ELF-1 (cell line): ENCODE measurements at regions not wholly inside any gene's neighbourhood (a gene's known extent, or its start where the extent isn't known, plus 50 kb on each side); places are given as distances from the start of the nearest gene placed in this dataset.
A peak's percentile ranks its signal among the peaks of the same experiment; 100 is the strongest.

Experiments
- DNase-seq: peaks from one replicate; pipeline ENCODE4 v3.0.0-alpha.2; 2016; ENCODE audit warnings: low read depth, low spot score

DNA sequence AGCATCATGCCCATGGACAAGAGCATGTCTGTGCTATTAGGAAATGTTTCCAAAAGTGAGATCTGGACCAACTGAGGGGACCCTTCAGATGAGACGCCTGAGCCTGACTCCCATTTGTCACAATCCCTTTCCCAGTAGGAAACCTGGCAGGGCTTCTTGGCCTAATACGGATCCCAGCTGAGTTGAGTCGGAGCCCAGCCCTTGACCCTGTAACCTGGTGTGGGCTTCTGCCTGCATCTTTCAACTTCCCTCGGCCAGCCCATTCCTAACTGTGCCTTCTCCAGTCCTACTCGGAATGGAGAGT, 148.3 kb downstream of the IRX2 start:
- DNase-seq: no peak

DNA sequence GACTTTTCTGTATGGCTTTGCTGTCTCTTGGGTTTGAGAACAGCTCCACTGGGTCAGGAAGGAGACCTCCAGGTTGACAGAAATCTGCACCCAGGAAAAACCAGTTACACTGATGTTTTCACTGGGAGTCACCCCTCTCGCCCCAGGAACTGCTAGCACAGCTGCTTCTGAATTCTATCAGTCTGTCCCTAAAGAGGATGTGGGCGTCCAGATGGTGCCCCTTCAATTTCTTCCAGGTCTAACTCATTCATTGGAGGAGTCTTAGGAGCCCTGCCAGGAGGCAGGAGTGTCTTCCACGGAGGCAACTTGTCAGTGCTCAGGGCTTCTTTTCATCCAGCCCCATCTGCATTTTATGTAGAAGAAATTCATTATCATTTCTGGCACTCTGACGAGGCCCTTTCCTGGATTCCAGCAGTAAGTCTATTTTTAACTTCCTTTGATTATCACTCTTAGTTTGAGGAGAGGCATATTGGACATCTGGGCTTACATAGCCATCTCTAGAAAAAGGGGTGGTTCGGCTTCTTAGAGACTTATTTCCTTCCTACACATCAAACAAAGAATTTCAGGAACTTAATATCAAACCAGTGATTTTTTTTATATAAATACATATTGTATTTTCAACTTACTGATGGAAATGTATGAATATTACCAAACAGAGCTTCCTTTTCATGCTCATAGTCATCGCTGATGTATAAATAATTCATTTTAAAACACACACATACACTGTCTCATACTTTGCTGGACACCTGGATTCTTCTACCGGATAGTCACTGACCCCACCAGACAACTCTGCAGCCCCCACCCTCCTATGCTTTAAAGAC, 148.8 kb downstream of the IRX2 start:
- no peak for DNase-seq

DNA sequence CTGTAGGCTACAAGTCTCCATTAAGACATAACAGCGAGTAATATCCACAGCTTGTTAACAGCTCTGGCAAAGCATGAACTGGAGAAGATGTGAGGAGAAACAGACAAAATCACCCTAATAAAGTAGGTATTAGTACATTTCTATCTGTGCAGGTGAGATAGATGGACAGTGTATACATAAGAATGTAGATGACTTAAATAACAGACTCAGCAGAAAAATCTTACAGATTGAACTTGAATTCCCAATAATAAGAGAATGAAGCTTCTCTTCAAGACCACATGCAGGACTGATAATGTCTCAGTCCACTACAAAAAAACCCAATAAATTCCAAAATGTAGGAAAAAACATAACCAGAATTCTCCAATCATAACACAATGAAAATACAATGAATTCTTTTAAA, 153.0 kb downstream of the IRX2 start:
- DNase-seq: no peak

DNA sequence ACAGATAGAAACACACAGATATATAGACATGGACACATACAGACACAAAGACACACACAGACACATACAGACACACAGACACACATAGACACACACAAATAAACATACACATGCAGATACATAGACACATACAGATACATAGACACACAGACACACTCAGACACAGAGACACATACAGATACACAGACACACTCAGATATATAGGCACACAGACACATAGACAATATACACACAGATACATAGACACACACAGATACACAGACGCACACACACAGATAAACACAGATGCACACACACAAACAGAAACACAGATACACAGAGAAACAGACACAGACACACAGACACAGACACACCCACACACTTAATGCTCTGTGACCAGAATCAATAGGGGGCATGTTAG, 156.8 kb downstream of the IRX2 start:
- no peak for DNase-seq

DNA sequence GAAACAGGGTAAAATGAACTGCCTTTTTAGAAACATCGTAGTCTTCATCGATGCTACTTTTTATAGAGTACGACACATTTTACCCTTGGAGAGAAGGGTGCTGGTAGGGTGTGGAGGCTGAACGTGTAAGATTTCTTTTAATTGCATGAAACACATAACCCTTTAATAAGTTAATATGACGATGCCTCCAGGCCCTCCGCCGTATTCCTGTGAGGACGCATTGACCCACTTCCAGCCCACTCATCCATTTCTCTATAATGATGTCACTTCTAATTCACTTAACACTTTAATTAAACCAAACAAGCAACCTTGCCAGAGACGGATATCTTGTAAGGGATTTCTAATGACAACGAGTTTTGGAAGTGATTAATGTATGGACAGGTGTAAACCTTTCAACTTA, 158.7 kb downstream of the IRX2 start:
- DNase-seq: no peak

DNA sequence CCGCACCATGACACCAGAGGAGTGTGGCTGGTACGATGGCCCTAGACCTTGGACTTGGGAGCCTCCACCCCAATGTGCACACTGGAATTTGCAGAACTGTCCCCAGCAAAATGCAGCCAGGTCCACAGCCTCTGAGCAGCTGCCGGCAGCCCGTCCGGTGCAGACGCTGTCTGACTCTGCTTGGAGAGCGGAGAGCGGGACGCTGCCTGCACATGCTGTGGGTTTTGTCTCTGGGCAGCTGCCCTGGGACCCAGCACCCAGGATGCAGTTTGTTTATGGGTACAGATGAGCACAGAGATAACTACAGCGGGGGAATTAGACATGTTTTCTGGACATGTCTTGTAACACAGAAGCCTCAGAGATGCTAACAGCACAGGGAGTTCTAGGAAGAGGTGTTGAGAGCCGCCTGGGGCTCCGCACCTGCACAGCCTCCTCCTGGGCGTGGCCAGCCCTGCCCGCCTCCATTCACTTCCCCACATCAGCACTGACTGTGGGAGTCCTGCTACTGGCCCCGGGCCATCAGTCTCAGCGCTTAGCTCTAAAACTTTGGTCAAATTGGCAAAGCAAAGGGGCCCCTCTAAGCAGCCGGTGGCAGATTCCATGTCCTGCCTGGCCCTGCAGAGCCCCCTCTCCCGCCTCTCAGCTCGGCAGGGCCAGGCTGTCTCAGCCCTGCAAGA, 159.6 kb downstream of the IRX2 start:
- DNase-seq: peak; percentile 85

DNA sequence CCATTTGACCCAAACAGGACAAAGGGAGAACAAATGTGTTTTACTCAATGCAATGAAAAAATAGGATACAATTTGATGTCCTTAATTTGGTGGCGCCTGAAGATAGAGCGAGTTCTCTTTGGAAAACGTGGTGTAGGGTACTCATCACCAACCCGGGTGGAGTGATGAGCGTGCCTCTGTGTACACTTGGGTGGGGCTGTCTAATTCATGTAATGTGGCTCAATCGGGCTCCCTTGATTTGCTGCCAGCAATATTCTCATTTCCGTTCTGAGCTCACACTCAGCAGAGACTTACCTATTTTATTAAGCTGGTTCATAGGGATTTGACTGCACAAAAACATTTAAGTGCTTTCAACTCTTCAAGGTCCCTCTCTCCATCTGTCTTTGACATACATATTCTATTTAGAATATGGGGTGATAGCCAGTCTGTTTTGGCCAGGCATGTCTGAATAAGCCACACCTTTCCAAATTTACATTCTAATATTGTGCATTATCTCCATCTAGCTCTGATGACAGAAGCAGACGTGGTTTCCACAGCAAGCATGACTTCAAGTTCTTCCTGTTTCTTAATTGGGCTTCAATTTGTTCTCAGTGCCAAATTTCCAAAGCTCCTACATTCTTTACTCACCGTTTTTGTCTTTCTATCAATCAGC, 162.5 kb downstream of the IRX2 start:
- no peak for DNase-seq

DNA sequence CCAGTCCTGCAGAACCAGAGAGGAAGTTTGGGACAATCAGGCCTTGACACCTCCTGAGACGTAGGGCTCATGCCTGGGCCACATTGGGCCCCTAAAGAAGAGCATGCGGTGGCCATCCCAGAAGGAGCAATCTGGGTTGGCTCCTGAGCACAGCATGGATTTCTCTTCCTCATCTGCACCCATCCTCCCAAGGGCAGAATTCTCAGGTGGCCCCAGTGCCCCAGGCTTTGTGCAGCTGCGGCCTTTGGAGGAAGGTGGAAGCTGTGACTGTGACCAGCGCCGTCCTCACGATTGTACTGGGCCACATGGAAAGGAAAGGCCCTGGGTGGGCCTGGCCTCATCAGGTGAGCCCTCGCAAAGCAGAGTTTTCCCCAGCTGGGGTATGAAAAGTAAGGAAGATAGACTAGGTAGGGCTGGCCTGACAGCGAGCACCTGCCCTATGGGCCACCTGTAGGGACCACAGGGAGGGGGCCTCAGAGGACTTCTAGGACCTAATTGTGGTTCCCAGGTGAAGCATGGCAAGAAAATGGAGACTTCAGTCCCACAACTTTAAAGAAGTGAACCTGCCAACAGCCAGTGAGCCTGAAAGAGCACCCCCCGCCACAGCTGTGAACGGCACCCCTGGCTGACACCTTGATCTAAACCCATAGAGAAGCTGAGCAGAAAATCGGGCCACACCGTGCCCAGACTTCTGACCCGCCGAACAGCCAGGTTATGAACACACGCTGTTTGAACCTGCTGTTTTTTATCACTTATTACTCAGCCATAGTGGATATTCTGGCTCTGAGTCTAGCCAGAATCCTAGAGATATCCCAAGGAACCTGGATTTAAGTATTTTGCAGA, 164.1 kb downstream of the IRX2 start:
- DNase-seq: no peak

DNA sequence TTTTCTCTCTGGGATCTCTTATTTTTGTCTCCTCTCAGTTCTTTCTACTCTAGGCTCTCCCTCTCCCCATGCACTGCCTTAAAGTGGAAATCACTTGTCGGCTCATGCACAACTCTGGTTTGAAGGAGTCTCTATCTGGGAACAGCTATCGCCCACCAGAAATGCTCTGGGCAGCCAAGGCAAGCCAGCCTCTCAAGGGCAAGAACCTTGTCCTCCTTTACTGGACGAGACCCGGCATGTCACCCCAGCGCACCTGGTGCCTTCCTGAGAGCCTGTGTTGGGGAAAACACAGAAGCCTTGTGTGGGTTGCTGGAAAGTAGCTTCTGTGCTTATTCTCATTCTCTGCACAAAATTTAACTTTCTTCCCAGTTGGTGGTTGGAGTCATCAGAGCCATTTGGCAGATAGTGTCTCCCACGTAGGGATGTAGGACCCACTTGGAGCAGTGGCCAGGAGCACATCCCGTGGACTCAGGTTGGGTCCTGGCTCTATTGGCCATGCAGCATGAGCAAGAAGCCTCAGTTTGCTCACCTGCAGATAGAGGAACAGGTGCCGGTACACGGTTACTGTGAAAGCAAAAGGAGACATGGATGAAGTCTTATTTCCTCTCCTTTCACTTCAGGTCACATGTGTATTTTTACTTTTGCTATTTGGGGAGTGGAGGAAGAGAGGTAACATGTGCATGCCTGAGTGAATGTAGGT, 165.3 kb downstream of the IRX2 start:
- no peak for DNase-seq

DNA sequence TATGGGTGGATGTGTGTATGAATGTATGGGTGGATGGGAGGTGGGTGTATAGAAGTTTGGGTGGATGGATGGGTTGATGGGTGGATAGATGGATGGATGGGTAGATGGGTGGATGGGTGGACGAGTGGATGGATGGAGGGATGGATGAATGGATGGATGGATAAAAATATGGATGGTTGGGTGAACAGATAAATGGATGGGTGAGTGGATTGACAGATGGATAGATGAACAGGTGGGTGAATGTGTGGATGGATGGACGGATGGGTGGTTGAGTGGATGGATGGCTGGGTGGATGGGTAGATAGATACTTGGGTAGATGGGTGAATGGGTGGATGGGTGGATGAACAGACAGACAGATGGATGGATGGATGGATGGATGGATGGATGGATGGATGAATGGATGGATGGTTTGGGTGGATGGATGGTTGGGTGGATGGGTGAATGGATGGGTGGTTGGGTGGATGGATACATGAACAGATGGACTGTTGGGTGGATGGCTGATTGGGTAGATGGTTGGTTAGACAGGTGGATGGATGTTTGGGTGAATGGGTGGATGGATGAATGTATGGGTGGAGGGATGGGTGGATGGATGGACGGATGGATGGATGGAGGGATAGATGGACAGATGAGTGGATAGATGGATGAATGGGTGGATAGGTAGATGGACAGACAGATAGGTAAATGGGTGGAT, 166.8 kb downstream of the IRX2 start:
- DNase-seq: no peak

DNA sequence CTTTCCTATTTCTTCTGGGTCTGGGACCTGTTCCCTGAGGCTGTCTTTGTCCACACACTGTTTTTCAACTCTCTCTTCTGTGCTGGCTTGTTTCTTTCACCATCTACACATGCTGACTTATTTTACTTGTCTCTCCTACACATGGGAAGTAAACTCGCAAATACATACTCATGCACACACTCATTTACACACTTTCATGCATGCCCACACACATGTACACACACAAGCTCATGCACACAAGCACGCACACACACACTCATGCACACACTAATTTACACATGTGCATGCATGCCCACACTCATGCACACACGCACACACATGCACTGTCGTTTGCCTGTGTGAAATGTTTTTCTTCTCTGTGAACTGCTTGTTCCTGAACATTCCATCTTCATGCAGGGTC, 169.0 kb downstream of the IRX2 start:
- DNase-seq: no peak

DNA sequence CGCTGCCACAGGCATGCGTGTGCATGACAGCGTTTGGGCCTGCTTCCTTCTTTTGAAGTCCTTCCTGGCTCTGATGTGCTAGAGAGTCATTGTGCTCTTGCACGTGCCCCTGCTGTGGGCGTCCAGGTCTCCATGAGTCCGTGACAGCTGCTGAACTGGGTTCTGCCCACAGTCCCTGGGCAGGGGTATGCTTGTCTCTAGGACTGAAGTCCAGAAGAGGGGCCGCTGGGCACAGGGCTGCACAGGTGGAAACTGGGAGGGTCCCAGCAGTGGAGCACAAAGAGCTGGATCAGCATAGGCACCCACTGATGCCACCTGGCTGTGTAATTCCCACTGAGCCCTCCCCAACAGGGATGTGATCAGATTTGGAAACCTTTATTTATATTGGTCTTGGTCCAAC, 169.4 kb downstream of the IRX2 start:
- DNase-seq: no peak

DNA sequence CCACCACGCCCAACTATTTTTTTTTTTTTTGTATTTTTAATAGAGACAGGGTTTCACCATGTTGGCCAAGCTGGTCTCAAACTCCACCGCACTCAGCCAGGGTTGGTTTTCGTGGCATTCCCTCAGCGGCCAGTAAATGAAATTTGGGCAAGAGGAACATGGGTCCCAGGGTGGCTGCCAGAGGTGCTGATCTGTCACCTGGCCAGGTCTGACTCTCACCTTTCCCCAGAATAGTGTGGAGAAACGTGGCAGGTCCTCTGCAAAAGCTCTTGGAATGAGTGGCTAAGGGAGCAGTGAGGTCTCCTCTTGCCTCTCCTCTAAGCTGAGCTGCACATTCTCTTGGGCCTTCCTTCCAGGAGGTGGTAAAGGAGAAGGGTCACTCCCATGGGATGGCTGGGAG, 170.1 kb downstream of the IRX2 start:
- no peak for DNase-seq

DNA sequence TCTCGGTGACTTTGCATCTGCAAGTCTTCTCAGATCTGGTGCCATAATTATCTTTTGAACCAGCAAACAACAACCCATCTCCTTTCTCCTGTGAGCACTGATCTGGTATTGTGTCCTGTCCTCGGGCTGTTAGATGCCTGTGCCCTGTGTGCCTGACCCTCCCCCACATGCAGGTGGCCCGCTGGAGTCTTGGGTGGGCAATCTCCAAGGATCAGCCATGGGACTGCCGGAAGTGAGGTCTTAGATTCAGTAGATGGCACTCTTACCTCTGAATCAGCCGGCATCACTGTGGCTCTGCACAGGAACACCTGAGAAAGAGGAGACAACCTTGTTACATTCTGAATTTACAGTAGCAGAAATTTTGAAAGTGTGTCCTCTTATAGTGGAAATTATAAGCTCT, 172.4 kb downstream of the IRX2 start:
- DNase-seq: peak; percentile 58

DNA sequence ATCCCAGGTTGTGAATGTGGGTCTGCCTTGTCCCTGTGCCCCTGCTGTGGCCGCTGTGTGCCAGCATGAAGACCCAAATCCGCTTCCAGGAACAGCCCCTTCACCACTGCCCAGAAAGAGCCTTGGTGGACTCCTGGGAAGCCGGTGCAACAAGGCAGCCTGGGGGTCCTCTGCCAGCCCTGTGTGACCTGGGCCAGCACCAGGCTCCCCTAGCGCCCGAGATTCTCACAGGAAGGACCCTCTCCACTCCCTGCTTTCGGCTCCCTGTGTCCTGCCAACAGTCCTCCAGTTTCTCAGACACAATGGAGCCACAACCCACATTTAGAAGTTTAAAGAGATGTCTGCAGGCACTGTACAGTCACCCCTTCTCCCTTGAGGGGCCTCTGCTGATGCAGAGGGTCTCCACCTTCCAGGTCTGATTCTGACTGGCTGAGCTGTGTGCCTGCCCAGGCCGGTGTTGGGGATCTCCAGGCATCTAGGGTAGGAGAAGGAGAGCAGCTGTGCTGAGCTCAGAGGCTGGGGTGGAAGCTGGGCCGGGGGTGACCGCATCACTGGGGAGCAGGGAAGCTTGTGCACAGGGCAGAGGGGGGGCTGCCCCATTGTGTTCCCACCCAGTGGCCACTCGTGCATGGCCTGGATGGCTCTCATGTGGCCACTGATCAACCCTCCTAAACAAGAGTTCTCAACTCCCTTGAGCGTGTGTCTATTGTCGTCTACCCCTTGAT, 174.0 kb downstream of the IRX2 start:
- DNase-seq: no peak

DNA sequence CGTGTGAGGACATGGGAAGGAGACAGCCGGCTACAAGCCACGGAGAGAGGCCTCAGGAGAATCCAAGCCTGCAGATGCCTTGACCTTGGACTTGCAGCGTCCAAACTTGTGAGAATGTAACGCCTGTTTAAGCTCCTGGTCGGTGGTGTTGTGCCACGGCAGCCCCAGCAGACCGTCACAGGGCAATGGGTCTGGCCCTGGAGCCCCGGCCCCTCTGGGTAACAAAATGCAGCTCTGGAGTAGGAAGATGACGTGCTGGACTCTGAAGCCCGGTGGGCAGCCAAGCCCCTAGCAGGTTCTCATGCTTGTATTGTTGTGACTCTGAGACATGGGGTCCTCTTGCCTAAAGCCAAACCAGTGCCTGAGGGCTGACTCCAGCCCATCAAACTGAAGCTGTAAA, 174.7 kb downstream of the IRX2 start:
- DNase-seq: no peak

DNA sequence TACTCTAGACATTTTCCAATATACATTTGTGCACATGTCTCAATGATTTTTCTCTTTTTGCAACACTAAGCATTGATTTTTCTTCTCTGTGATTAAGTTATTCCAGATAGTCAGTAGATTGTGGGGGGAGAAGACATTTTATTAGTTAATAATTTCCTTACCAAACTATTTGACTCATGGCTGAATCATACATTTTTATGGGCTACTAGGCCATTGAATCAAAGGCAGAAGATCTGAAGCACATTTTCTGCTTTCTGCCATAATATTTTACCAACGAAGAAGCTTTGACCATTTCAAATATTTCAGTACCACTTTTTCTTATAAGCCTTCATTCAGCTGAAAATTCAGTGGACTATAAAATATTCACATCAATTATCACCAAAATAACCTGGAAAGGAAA, 175.6 kb downstream of the IRX2 start:
- no peak for DNase-seq

DNA sequence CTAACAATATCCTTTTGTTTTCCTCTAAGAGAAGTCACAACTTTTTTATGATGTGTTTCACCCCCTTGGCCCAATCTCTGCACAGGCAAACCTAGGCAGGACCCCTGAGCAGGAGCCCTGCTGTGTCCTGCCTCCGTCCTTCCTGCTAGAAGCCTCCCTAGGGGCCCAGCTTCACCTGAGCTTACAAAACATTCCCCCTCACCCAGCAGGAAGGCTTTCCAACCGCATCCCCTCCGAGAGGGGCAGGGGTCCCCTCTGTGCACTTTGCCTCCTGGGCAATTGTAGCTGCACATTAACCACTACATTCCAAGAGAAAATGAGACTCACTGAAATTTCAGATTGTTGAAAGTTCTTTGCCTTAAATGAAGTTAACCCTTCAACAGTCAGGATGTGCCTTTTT, 176.2 kb downstream of the IRX2 start:
- DNase-seq: no peak

DNA sequence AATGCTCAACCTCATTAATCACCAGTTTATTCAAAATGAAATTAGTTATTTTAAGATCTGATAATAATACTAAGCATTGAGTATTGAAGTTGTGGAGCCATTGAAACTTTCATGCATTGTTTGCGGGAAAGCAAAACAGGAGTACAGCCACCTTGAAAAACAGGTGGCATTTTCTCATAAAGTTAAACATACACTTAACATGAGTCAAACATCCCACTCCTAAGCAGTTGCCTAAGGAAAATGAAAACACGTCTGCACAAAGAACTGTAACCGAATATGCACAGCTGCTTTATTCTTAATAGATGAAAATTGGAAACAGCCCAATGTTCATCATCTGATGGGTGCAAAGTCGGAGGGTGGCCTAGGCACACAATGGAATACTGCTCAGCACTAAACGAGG, 177.3 kb downstream of the IRX2 start:
- no peak for DNase-seq

DNA sequence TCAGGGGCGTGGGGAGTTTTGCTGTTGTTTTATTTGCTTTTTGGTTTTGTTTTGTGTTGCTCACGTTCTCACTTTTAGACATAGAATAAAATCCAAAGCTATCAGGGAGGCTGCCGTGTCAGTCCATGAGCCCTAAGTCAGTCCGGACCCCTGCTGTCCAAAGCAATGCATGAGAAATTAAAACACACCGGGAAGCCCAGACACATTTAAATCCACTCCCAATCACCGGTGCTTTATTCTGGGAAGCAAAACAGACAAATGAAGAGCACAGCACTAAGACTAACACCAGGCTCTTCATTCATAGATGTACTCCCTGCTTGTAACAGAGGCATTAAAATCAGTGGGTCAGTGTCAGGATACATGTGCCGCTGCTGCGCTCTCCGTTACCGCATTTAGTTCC, 180.9 kb downstream of the IRX2 start:
- DNase-seq: no peak
